ENCODE measurements at regions not wholly inside any gene's neighbourhood (a gene's known extent, or its start where the extent isn't known, plus 50 kb on each side); places are given as distances from the start of the nearest gene placed in this dataset.

DNA sequence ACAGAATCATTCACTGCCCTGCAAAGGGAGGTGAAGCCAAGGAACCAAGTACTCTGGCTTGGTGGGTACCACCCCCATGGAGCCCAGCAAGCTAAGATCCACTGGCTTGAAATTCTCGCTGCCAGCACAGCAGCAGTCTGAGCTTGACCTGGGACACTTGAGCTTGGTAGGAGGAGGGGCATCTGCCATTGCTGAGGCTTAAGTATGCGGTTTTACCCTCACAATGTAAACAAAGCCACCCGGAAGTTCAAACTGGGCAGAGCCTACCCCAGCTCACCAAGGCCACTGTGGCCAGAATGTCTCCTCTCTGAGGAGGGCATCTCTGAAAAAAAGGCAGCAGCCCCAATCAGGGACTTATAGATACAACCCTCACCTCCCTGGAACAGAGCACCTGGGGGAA lies 1050.0 kb upstream of the GHITM start:
- TF ChIP-seq CTCF (IDR thresholded peaks at IDR 0.05) (no peak), POLR2A (IDR thresholded peaks at IDR 0.05) (no peak)

Data from prostate gland (tissue), 2 donors.